Lower leg skin (tissue), 4 donors: ENCODE measurements at regions not wholly inside any gene's neighbourhood (a gene's known extent, or its start where the extent isn't known, plus 50 kb on each side); places are given as distances from the start of the nearest gene placed in this dataset.

Experiments used
- DNase-seq, 2 donors: peaks; one replicate each; pipeline ENCODE4 v3.0.0-alpha.2; 2019; ENCODE audit warnings: low spot score in 2 of 2
- H3K4me3 ChIP-seq: fragments of 200-600 bp; sonication (generic); 2 replicates; pipeline ENCODE4 v1.5.1; 2017; ENCODE audit warnings: mild to moderate bottlenecking, low read depth; ENCODE audit not compliant: poor library complexity, severe bottlenecking
- POLR2A ChIP-seq, 2 donors: fragments of 450-650 bp; IDR thresholded peaks; one replicate each; pipeline ENCODE4 v1.6.1; 2016 to 2017; ENCODE audit warnings: antibody characterized with exemption in 2 of 2, mild to moderate bottlenecking in 1 of 2, moderate library complexity in 1 of 2
- WGBS, 2 donors: methylation state at CpG; one replicate each; pipeline ENCODE4 v1.1.5; 2018; 5-methylcytosine and 5-hydroxymethylcytosine counted together
- intact Hi-C: fragments of 100-400 bp; cut with DNase I; formaldehyde crosslinking; loops from one replicate; pipeline ENCODE4 v1.15.0; 2023; ENCODE audit warnings: low total_unique reads
- TF ChIP-seq, protein P1 (sequence below), 3 donors: fragments of 450-650 bp; IDR thresholded peaks; one replicate each; pipeline ENCODE4 v1.5.1; 2016; ENCODE audit warnings: antibody characterized with exemption in 3 of 3, mild to moderate bottlenecking in 3 of 3, moderate library complexity in 2 of 3

GRCh38 chr6:163756079-163756478, 341.6 kb downstream of the QKI start:
- peak in 1 of 2 donors; percentile 18 for DNase-seq
- TF ChIP-seq POLR2A (IDR thresholded peaks at IDR 0.05), result no peak
- intact Hi-C loops, result no loop called here
- WGBS, 2 donors, result 64 to 77% methylated on average over 4 of the region's 4 CpGs
- H3K4me3 ChIP-seq, result no peak overlapping the region

GRCh38 chr6:163754866-163755265, 340.3 kb downstream of the QKI start:
- TF ChIP-seq POLR2A (IDR thresholded peaks at IDR 0.05), result no peak
- TF ChIP-seq, protein P1, sequence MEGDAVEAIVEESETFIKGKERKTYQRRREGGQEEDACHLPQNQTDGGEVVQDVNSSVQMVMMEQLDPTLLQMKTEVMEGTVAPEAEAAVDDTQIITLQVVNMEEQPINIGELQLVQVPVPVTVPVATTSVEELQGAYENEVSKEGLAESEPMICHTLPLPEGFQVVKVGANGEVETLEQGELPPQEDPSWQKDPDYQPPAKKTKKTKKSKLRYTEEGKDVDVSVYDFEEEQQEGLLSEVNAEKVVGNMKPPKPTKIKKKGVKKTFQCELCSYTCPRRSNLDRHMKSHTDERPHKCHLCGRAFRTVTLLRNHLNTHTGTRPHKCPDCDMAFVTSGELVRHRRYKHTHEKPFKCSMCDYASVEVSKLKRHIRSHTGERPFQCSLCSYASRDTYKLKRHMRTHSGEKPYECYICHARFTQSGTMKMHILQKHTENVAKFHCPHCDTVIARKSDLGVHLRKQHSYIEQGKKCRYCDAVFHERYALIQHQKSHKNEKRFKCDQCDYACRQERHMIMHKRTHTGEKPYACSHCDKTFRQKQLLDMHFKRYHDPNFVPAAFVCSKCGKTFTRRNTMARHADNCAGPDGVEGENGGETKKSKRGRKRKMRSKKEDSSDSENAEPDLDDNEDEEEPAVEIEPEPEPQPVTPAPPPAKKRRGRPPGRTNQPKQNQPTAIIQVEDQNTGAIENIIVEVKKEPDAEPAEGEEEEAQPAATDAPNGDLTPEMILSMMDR (IDR thresholded peaks at IDR 0.05), result no peak
- 60 to 62% methylated on average over 5 of the region's 5 CpGs for WGBS, 2 donors
- no peak overlapping the region for H3K4me3 ChIP-seq
- intact Hi-C loops, result no loop called here
- DNase-seq, result peak in 1 of 2 donors; percentile 27

- intact Hi-C loops, result no loop called here
- DNase-seq, result peak in 1 of 2 donors; percentile 8
- no peak overlapping the region for H3K4me3 ChIP-seq
- WGBS, 2 donors, result 76 to 79% methylated on average over 2 of the region's 2 CpGs
- TF ChIP-seq POLR2A (IDR thresholded peaks at IDR 0.05), result no peak
- TF ChIP-seq, protein P1 (IDR thresholded peaks at IDR 0.05), result no peak
These were observed 338.9 kb downstream of the QKI start for GRCh38 chr6:163753430-163753829.

- no peak overlapping the region for H3K4me3 ChIP-seq
- 94 to 95% methylated on average over 13 of the region's 13 CpGs for WGBS, 2 donors
- TF ChIP-seq, protein P1 (IDR thresholded peaks at IDR 0.05), result no peak
- TF ChIP-seq POLR2A (IDR thresholded peaks at IDR 0.05), result no peak
- DNase-seq, result peak in 1 of 2 donors; percentile 12
- intact Hi-C loops, result no loop called here
These were observed 337.9 kb downstream of the QKI start for GRCh38 chr6:163752446-163752845.

- peak in 1 of 2 donors; percentile 30 for DNase-seq
- intact Hi-C loops, result no loop called here
- H3K4me3 ChIP-seq, result no peak overlapping the region
- TF ChIP-seq, protein P1 (IDR thresholded peaks at IDR 0.05), result no peak
- WGBS, 2 donors, result 40 to 58% methylated on average over 18 of the region's 18 CpGs
These were observed 336.6 kb downstream of the QKI start for GRCh38 chr6:163751032-163751525.

DNA sequence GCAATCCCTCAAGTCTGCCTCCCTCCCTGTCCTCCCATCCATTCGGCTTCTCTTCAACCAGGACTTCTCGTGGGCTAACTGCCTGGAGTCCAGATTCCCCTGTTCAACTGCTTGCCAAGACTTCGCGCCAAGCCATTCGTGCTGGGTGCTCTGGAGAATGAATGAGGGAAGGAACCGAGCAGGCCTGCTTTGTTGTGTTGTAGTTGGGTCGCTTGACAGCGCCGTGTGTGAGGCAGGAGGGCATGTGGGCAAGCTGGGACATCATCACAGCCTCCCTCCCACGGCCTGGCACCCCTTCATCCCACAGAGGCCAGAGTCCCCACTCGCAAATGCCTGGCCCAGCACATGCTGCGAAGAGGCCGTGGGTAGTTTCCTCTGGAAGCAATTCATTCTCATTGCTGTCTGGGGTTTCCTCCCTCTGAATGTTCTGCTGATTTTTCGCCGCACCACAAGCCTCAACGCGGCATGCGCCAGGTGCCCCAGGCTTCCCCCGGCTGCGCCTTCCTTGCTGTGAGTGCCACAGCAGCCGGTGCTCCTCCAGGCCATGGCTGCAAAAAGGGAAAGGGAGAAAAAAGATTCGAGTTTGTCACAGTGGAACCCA, 336.0 kb downstream of the QKI start:
- TF ChIP-seq, protein P1 (IDR thresholded peaks at IDR 0.05), result no peak
- no peak for TF ChIP-seq POLR2A (IDR thresholded peaks at IDR 0.05)
- H3K4me3 ChIP-seq, result no peak overlapping the region
- intact Hi-C loops, result no loop called here
- peak in 1 of 2 donors; percentile 14 for DNase-seq
- WGBS, 2 donors, result 48 to 54% methylated on average over 22 of the region's 22 CpGs
